Thyroid gland (tissue), 4 donors: ENCODE measurements at regions not wholly inside any gene's neighbourhood (a gene's known extent, or its start where the extent isn't known, plus 50 kb on each side); places are given as distances from the start of the nearest gene placed in this dataset.

Experiments
- DNase-seq, 2 donors: peaks; one replicate each; pipeline ENCODE4 v3.0.0-alpha.2; 2019
- H3K27ac ChIP-seq, 3 donors: fragments of 200-600 bp; sonication (generic); 1 replicate in 2 of 3; 2 replicates in 1 of 3; pipeline ENCODE4 v1.5.1; 2016 to 2019; ENCODE audit warnings: mild to moderate bottlenecking in 1 of 3, moderate library complexity in 1 of 3
- H3K27me3 ChIP-seq: fragments of 200-600 bp; sonication (generic); one replicate; pipeline ENCODE4 v1.5.1; 2019
- H3K36me3 ChIP-seq, 2 donors: fragments of 200-600 bp; sonication (generic); one replicate each; pipeline ENCODE4 v1.5.1; 2016 to 2019
- H3K4me1 ChIP-seq, 2 donors: fragments of 200-600 bp; sonication (generic); one replicate each; pipeline ENCODE4 v1.5.1; 2017 to 2019
- H3K4me3 ChIP-seq, 3 donors: fragments of 200-600 bp; sonication (generic); replicated peaks in 1 of 3; 1 replicate in 2 of 3; 2 replicates in 1 of 3; pipeline ENCODE4 v1.5.1; 2016; ENCODE audit warnings: mild to moderate bottlenecking in 1 of 3
- H3K9me3 ChIP-seq: fragments of 200-600 bp; sonication (generic); one replicate; pipeline ENCODE4 v1.5.1; 2017
- POLR2A ChIP-seq, 2 donors: fragments of 450-650 bp; IDR thresholded peaks; one replicate each; pipeline ENCODE4 v1.6.1; 2017; ENCODE audit warnings: antibody characterized with exemption in 2 of 2, mild to moderate bottlenecking in 2 of 2, moderate library complexity in 1 of 2
- WGBS, 2 donors: methylation state at CpG; one replicate each; pipeline ENCODE4 v1.1.5; 2017; 5-methylcytosine and 5-hydroxymethylcytosine counted together
- intact Hi-C: fragments of 100-400 bp; cut with DNase I; formaldehyde crosslinking; loops from one replicate; pipeline ENCODE4 v1.15.1; 2023
- TF ChIP-seq, protein P1 (sequence below), 6 experiments: fragments of 200-600 bp in 3 of 6; fragments of 450-650 bp in 3 of 6; sonication (generic) in 3 of 6; IDR thresholded peaks; one replicate each; pipeline ENCODE4 v1.5.1; 2016 to 2019; ENCODE audit warnings: antibody characterized with exemption in 6 of 6, mild to moderate bottlenecking in 2 of 6, inconsistent platforms in 1 of 6, moderate library complexity in 1 of 6

DNA sequence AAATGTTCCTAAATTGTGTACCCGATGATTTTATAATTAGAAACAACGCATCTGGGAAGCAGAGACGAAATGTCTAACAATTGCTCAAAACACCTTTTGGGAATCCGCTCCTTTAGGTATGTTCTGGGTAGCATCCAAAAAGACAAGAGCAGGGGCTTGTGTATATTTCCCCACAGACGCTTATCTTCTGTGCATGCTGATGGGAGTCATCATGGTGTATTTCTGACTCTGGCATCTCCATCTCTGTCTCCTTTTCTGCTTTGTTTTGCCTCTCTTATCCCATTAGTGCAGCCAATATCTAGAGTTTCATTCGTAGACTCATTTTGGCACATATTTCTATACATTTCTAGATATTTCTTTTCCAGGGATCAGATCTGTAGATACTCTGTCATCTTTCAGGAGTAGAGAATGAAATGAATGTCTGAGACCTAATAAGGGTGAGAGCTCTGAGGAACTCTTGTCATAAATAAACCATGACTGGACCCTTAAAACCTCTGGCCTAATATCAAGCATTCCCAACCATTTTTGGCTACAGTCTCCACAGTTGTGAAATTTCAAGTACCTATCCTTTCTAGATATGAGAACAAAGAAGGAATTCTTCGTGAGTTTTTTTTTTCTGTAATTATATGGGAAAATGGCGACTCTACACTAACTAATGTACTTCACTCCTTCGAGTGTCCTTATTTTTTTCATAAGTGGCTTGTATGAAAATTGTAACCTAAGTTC is 508.2 kb downstream of the ACTL7B start:
- intact Hi-C loops: no loop called here
- TF ChIP-seq, protein P1, sequence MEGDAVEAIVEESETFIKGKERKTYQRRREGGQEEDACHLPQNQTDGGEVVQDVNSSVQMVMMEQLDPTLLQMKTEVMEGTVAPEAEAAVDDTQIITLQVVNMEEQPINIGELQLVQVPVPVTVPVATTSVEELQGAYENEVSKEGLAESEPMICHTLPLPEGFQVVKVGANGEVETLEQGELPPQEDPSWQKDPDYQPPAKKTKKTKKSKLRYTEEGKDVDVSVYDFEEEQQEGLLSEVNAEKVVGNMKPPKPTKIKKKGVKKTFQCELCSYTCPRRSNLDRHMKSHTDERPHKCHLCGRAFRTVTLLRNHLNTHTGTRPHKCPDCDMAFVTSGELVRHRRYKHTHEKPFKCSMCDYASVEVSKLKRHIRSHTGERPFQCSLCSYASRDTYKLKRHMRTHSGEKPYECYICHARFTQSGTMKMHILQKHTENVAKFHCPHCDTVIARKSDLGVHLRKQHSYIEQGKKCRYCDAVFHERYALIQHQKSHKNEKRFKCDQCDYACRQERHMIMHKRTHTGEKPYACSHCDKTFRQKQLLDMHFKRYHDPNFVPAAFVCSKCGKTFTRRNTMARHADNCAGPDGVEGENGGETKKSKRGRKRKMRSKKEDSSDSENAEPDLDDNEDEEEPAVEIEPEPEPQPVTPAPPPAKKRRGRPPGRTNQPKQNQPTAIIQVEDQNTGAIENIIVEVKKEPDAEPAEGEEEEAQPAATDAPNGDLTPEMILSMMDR (IDR thresholded peaks at IDR 0.05): no peak
- TF ChIP-seq POLR2A (IDR thresholded peaks at IDR 0.05): no peak
- Histone ChIP-seq H3K36me3 (no peaks in the 10 kb centered on the region), H3K4me1 (no peaks in the 10 kb centered on the region), H3K27me3 (no peaks in the 10 kb centered on the region), H3K4me3 (no peak overlapping the region), H3K9me3 (no peaks in the 10 kb centered on the region), H3K27ac (no peak overlapping the region)
- WGBS, 2 donors: 72 to 78% methylated on average over 9 of the region's 9 CpGs
- no peak for DNase-seq

DNA sequence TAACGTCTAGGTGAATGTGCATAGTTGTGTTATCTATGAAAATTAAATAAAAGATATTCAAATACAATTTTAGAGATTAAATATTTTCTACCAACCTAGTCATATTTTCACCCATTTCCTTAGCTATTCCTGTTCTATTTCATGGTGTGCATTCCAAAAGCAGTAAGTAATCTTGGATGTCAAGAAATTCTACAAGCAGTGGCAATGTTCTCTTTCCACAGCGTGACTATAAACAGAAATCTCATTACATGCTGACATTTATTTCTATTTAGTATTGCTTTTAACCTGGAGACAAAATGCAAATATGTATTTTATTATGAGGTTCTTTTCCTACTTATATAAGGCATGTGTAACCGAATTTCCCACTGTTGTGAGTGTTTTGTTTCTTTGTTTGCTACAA is 510.0 kb downstream of the ACTL7B start:
- TF ChIP-seq, protein P1 (IDR thresholded peaks at IDR 0.05): no peak
- TF ChIP-seq POLR2A (IDR thresholded peaks at IDR 0.05): no peak
- no peak for DNase-seq
- intact Hi-C loops: no loop called here
- Histone ChIP-seq H3K27ac (no peak overlapping the region), H3K4me1 (no peaks in the 10 kb centered on the region), H3K4me3 (no peak overlapping the region), H3K9me3 (no peaks in the 10 kb centered on the region), H3K36me3 (no peaks in the 10 kb centered on the region), H3K27me3 (no peaks in the 10 kb centered on the region)
- 70 to 90% methylated on average over 3 of the region's 3 CpGs for WGBS, 2 donors

GRCh38 chr9:108339251-108339650 is 516.5 kb downstream of the ACTL7B start:
- H3K36me3 ChIP-seq: no peaks in the 10 kb centered on the region
- no peaks in the 10 kb centered on the region for H3K4me1 ChIP-seq
- H3K4me3 ChIP-seq: no peak overlapping the region
- no peaks in the 10 kb centered on the region for H3K9me3 ChIP-seq
- TF ChIP-seq, protein P1 (IDR thresholded peaks at IDR 0.05): no peak
- no peak overlapping the region for H3K27ac ChIP-seq
- no peak for DNase-seq
- 58 to 61% methylated on average over 3 of the region's 3 CpGs for WGBS, 2 donors
- no peaks in the 10 kb centered on the region for H3K27me3 ChIP-seq
- intact Hi-C loops: no loop called here

DNA sequence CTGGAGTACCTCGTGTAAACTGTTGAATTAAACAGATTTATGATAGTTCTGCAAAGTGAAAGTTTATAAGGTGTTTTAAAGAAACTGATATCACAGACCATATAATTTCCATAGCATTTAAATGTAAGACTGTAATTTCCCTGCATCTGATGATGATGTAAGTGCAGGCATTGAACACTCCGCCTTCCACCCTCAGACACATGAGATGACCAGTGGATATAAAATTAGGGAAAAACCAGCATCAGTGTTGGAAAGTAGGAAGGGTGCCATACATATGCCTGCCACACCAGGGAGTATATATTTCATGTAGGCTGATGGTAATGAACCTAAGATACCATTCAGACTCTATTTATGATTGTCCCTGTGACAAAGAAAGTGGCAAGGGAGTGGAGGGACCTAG is 519.2 kb downstream of the ACTL7B start:
- Histone ChIP-seq H3K9me3 (no peaks in the 10 kb centered on the region), H3K4me3 (no peak overlapping the region), H3K27me3 (no peaks in the 10 kb centered on the region), H3K27ac (no peak overlapping the region), H3K4me1 (no peaks in the 10 kb centered on the region), H3K36me3 (no peaks in the 10 kb centered on the region)
- 80 to 83% methylated on average over 2 of the region's 2 CpGs for WGBS, 2 donors
- intact Hi-C loops: no loop called here
- TF ChIP-seq, protein P1 (IDR thresholded peaks at IDR 0.05): no peak
- TF ChIP-seq POLR2A (IDR thresholded peaks at IDR 0.05): no peak
- DNase-seq: no peak

GRCh38 chr9:108333530-108333983 is 522.2 kb downstream of the ACTL7B start:
- intact Hi-C loops: no loop called here
- 24 to 63% methylated on average over 1 of the region's 1 CpG for WGBS, 2 donors

More at GRCh38 chr9:108333530-108333983, 522.2 kb downstream of the ACTL7B start:
- H3K9me3 ChIP-seq: no peaks in the 10 kb centered on the region
- no peaks in the 10 kb centered on the region for H3K27me3 ChIP-seq
- no peaks in the 10 kb centered on the region for H3K36me3 ChIP-seq
- no peak overlapping the region for H3K27ac ChIP-seq
- no peaks in the 10 kb centered on the region for H3K4me1 ChIP-seq
- TF ChIP-seq, protein P1 (IDR thresholded peaks at IDR 0.05): no peak
- no peak for TF ChIP-seq POLR2A (IDR thresholded peaks at IDR 0.05)
- no peak overlapping the region for H3K4me3 ChIP-seq
- no peak for DNase-seq
